AG10803 (cell line): ENCODE measurements at regions not wholly inside any gene's neighbourhood (a gene's known extent, or its start where the extent isn't known, plus 50 kb on each side); places are given as distances from the start of the nearest gene placed in this dataset.
A peak's percentile ranks its signal among the peaks of the same experiment; 100 is the strongest.

Source experiments
- DNase-seq: peaks from one replicate; pipeline ENCODE4 v3.0.0; 2010; ENCODE audit warnings: low read depth
- H3K4me3 ChIP-seq: 2 replicates; pipeline ENCODE4 v1.5.1; 2011; ENCODE audit warnings: mild to moderate bottlenecking, low read length, control low read depth
- CTCF ChIP-seq: conservative IDR thresholded peaks from 2 replicates; pipeline ENCODE4 v1.5.1; 2011; ENCODE audit warnings: mild to moderate bottlenecking, low read length, control low read depth, inconsistent platforms

- H3K4me3 ChIP-seq, result no peak overlapping the region
- no peak for DNase-seq
- TF ChIP-seq CTCF, result no peak
These were observed 119.7 kb downstream of the IRS2 start for GRCh38 chr13:109666656-109667055.

- no peak for DNase-seq
- TF ChIP-seq CTCF, result no peak
- no peak overlapping the region for H3K4me3 ChIP-seq
These were observed 120.6 kb downstream of the IRS2 start for GRCh38 chr13:109665781-109666249.

GRCh38 chr13:109665240-109665639 lies 121.1 kb downstream of the IRS2 start:
- no peak for DNase-seq
- no peak overlapping the region for H3K4me3 ChIP-seq
- TF ChIP-seq CTCF, result no peak

GRCh38 chr13:109657395-109657794 lies 129.0 kb downstream of the IRS2 start:
- H3K4me3 ChIP-seq, result no peak overlapping the region
- no peak for TF ChIP-seq CTCF
- no peak for DNase-seq

- TF ChIP-seq CTCF, result no peak
- DNase-seq, result no peak
- no peak overlapping the region for H3K4me3 ChIP-seq
These were observed 130.2 kb downstream of the IRS2 start for GRCh38 chr13:109656206-109656605.

GRCh38 chr13:109655611-109656010 lies 130.8 kb downstream of the IRS2 start:
- no peak for TF ChIP-seq CTCF
- no peak overlapping the region for H3K4me3 ChIP-seq
- DNase-seq, result no peak

GRCh38 chr13:109655206-109655600 lies 131.2 kb downstream of the IRS2 start:
- peak; percentile 73 for DNase-seq
- H3K4me3 ChIP-seq, result no peak overlapping the region
- no peak for TF ChIP-seq CTCF
